T-cell (primary cell): ENCODE measurements at regions not wholly inside any gene's neighbourhood (a gene's known extent, or its start where the extent isn't known, plus 50 kb on each side); places are given as distances from the start of the nearest gene placed in this dataset.
"Not testable (repeated sequence)": the region's sequence is repeated elsewhere in the genome, so short reads cannot be mapped to it uniquely, and the experiment has no call there.

Experiments
- ATAC-seq, 4 experiments: fragments of 200-7000 bp in 3 of 4; fragments of 150-1000 bp in 1 of 4; cut with Tn5 transposase; replicated peaks in 1 of 4; 1 replicate in 3 of 4; 2 replicates in 1 of 4; pipeline ENCODE4 v1.10.0; 2021; ENCODE audit warnings: moderate library complexity in 3 of 4, mild to moderate bottlenecking in 2 of 4, moderate number of reproducible peaks in 1 of 4
- CTCF ChIA-PET, 2 donors: fragments of 300-600 bp; sonication (Branson Sonifier 250); formaldehyde crosslinking; loops; one replicate each; lab custom pipeline; 2022; ENCODE audit warnings: antibody characterized with exemption in 2 of 2; lab: Charles Lee
- POLR2A ChIA-PET, 2 donors: fragments of 300-600 bp; sonication (Branson Sonifier 250); formaldehyde crosslinking; loops; one replicate each; lab custom pipeline; 2022; ENCODE audit warnings: antibody characterized with exemption in 2 of 2; lab: Charles Lee
- DNase-seq, 35 experiments: peaks; one replicate each; pipeline versions ENCODE4 v3.0.0 to v3.0.0-alpha.2; 2013 to 2023
- H3K27ac ChIP-seq: one replicate; pipeline ENCODE4 v1.5.1; 2013; ENCODE audit warnings: low read length
- H3K27me3 ChIP-seq, 2 experiments: replicated peaks in 1 of 2; 1 replicate in 1 of 2; 2 replicates in 1 of 2; pipeline versions ENCODE4 v1.6.1 to v1.7.0; 2013; ENCODE audit warnings: low read length in 1 of 2, mixed read lengths in 1 of 2; ENCODE audit not compliant: control insufficient read depth in 2 of 2, insufficient read depth in 2 of 2; ENCODE audit errors: extremely low read depth in 1 of 2
- H3K36me3 ChIP-seq, 2 donors: 1 replicate in 1 of 2; 2 replicates in 1 of 2; pipeline versions ENCODE4 v1.6.1 to v1.7.0; 2013; ENCODE audit warnings: low read length in 1 of 2; ENCODE audit not compliant: control insufficient read depth in 2 of 2, insufficient read depth in 1 of 2; ENCODE audit errors: extremely low read depth in 1 of 2
- H3K4me1 ChIP-seq, 2 experiments: 1 replicate in 1 of 2; 2 replicates in 1 of 2; pipeline versions ENCODE4 v1.6.1 to v1.7.0; 2013; ENCODE audit warnings: low read length in 2 of 2, mixed read lengths in 1 of 2; ENCODE audit not compliant: insufficient read depth in 2 of 2, control insufficient read depth in 1 of 2; ENCODE audit errors: extremely low read depth in 1 of 2
- H3K4me3 ChIP-seq, 2 donors: 1 replicate in 1 of 2; 2 replicates in 1 of 2; pipeline versions ENCODE4 v1.5.1 to v1.7.0; 2013; ENCODE audit warnings: mild to moderate bottlenecking in 2 of 2, low read length in 1 of 2, moderate library complexity in 1 of 2; ENCODE audit not compliant: control insufficient read depth in 1 of 2; ENCODE audit errors: extremely low read depth in 1 of 2
- H3K9me3 ChIP-seq: 2 replicates; pipeline ENCODE4 v1.7.0; 2013
- H3K27ac Mint-ChIP-seq, 2 donors: one replicate each; pipeline ENCODE4 v1.8.0; 2020 to 2021; ENCODE audit warnings: mild to moderate bottlenecking in 2 of 2, mixed read lengths in 2 of 2
- H3K27me3 Mint-ChIP-seq, 2 donors: one replicate each; pipeline ENCODE4 v1.8.0; 2021 to 2022; ENCODE audit warnings: mixed read lengths in 2 of 2
- H3K36me3 Mint-ChIP-seq: one replicate; pipeline ENCODE4 v1.8.0; 2021; ENCODE audit warnings: mixed read lengths
- H3K4me1 Mint-ChIP-seq, 3 donors: one replicate each; pipeline ENCODE4 v1.8.0; 2020 to 2022; ENCODE audit warnings: mixed read lengths in 3 of 3, mild to moderate bottlenecking in 1 of 3
- H3K4me3 Mint-ChIP-seq, 3 donors: one replicate each; pipeline ENCODE4 v1.8.0; 2020 to 2022; ENCODE audit warnings: mild to moderate bottlenecking in 3 of 3, mixed read lengths in 3 of 3, moderate library complexity in 3 of 3
- H3K9me3 Mint-ChIP-seq, 3 donors: one replicate each; pipeline ENCODE4 v1.8.0; 2020 to 2022; ENCODE audit warnings: mixed read lengths in 3 of 3
- whole genome bisulfite sequencing: methylation state at CpG from one replicate; pipeline ENCODE4 v1.1.5; 2013; ENCODE audit warnings: missing lambda C conversion rate; ENCODE audit not compliant: insufficient coverage; 5-methylcytosine and 5-hydroxymethylcytosine counted together

DNA sequence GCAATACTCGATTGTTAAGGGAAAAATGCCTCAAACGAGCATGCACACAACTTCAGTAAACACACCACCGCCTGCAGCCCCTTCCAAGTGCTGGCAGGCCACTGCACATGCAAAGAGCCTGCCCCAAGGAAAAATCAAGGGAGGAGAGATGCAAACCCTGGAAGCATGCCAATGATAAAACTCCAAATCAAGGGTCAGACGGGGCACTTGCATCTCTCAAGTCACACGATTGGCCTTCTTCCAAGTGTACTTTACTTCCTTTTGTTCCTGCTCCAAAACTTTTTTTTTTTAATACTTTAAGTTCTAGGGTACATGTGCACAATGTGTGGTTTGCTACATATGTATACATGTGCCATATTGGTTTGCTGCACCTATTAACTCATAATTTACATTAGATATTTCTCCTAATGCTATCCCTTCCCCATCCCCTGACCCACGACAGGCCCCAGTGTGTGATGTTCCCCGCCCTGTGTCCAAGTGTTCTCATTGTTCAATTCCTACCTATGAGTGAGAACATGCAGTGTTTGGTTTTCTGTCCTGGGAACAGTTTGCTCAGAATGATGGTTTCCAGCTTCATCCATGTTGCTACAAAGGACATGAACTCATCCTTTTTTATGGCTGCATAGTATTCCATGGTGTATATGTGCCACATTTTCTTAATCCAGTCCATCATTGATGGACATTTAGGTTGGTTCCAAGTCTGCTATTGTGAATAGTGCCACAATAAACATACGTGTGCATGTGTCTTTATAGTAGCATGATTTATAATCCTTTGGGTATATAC is 157.8 kb downstream of the MAIP1 start:
- H3K27me3 ChIP-seq, H3K27ac ChIP-seq, H3K4me1 Mint-ChIP-seq, ATAC-seq, H3K27ac Mint-ChIP-seq, H3K36me3 ChIP-seq, H3K4me3 ChIP-seq, H3K4me3 Mint-ChIP-seq, H3K9me3 ChIP-seq, H3K36me3 Mint-ChIP-seq, POLR2A ChIA-PET, H3K4me1 ChIP-seq, CTCF ChIA-PET, DNase-seq, H3K9me3 Mint-ChIP-seq: not testable (repeated sequence)
- peaks cover 16 to 36% of the 10 kb centered on the region in 2 donors for H3K27me3 Mint-ChIP-seq
- 88% methylated on average over 3 of the region's 8 CpGs for WGBS

DNA sequence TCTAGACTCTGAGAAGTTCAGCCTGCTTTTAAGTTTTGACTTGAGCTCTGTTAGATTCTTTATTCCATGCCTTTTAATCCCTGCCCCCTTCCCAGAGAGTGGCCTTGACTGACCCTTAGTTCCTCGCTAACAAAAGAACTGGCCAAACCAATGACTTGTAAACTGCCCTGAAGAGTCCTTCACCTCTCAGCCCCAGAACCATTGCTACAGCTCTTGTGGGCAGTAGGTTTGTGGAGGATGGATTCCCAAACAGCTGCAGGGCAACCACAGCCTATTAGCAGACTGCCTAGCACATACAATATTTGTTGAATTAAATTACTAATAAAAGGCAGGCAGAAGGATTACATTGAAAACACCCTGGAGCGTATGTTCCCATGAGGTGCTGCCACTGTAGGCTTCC is 163.9 kb downstream of the MAIP1 start:
- Mint-ChIP-seq H3K36me3 (no peaks in the 10 kb centered on the region), H3K9me3 (peaks cover 5 to 10% (median 8%) of the 10 kb centered on the region in 3 donors), H3K4me1 (no peaks in the 10 kb centered on the region), H3K27me3 (peaks cover 34 to 50% of the 10 kb centered on the region in 2 donors), H3K27ac (no peak overlapping the region), H3K4me3 (no peak overlapping the region)
- H3K27me3 ChIP-seq = peaks cover 0 to 6% of the 10 kb centered on the region in 2 experiments
- no peak overlapping the region for H3K4me3 ChIP-seq
- no CpG with 5 or more reads among the region's 2 CpGs for WGBS
- no peaks in the 10 kb centered on the region for H3K4me1 ChIP-seq
- no peak overlapping the region for H3K27ac ChIP-seq
- CTCF ChIA-PET = no interaction called here
- no peaks in the 10 kb centered on the region for H3K36me3 ChIP-seq
- POLR2A ChIA-PET = no interaction called here
- ATAC-seq = no peak
- no peak for DNase-seq
- H3K9me3 ChIP-seq = no peaks in the 10 kb centered on the region

DNA sequence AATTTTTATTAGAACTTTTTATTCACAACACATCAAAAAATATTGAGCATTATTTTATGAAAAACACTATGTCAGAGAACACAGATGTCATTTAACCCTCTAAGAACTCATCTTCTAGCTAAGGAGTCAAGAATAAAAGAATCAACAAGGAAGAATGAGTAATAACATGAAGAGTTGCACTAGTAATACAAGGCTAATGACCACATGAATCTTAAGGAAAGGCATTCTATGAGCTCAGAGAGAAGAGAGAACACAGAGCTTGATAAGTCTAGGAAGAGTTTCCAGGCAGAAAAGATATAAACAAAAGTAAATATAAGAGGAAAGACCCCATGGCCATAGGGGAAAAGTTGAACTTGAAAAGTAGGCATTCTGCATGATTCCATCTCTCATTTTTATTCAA is 166.5 kb downstream of the MAIP1 start:
- Histone ChIP-seq H3K36me3 (no peaks in the 10 kb centered on the region), H3K4me1 (no peaks in the 10 kb centered on the region), H3K9me3 (no peaks in the 10 kb centered on the region), H3K27me3 (peaks cover 0 to 6% of the 10 kb centered on the region in 2 experiments), H3K27ac (no peak overlapping the region), H3K4me3 (no peak overlapping the region)
- CTCF ChIA-PET = no interaction called here
- Mint-ChIP-seq H3K4me1 (no peaks in the 10 kb centered on the region), H3K36me3 (no peaks in the 10 kb centered on the region), H3K27me3 (peaks cover 32 to 34% of the 10 kb centered on the region in 2 donors), H3K9me3 (peaks cover 0 to 4% (median 4%) of the 10 kb centered on the region in 3 donors), H3K4me3 (no peak overlapping the region), H3K27ac (no peak overlapping the region)
- POLR2A ChIA-PET = no interaction called here
- DNase-seq (no peak), ATAC-seq (no peak)

DNA sequence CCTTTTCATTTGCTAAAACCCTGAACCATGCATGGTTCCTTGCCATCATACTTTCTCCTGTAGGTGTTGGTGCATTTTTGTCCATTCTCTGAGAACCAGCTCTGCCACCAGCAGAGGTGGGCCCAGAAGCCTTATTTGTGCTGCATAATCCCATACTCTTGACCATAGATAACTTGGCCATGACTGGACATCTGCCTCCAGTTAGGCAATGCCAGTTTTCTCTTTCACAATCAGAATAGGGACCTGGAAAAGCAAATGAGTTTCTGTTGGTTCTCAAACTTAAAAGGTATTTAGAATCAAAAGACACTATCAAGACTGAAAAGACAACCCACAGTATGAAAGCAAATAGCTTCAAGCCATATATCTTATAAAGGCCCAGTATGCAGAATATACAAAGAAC is 167.3 kb downstream of the MAIP1 start:
- CTCF ChIA-PET = no interaction called here

DNA sequence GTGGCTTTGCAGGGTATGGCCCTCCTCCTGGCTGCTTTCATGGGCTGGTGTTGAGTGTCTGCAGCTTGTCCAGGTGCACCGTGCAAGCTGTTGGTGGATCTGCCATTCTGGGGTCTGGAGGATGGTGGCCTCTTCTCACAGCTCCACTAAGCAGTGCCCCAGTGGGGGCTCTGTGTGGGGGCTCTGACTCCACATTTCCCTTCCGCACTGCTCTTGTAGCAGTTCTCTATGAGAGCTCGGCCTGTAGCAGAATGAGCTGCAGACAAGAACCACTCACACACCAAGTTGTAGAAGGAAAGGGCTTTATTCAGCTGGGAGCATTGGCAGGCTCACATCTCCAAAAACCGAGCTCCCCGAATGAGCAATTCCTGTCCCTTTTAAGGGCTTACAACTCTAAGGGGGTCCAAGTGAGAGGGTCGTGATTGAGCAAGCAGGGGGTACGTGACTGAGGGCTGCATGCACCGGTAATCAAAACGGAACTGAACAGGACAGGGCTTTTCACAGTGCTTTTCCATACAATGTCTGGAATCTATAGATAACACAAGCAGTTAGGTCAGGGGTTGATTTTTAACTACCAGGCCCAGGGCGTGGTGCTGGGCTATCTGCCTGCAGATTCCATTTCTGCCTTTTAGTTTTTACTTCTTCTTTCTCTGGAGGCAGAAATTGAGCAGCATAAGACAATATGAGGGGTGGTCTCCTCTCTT is 169.4 kb downstream of the MAIP1 start:
- H3K4me1 ChIP-seq, H3K4me3 ChIP-seq, ATAC-seq, H3K9me3 Mint-ChIP-seq, H3K27ac ChIP-seq, H3K4me3 Mint-ChIP-seq, H3K4me1 Mint-ChIP-seq, DNase-seq, H3K36me3 ChIP-seq, H3K36me3 Mint-ChIP-seq, POLR2A ChIA-PET, H3K9me3 ChIP-seq, H3K27me3 ChIP-seq, CTCF ChIA-PET, H3K27ac Mint-ChIP-seq: not testable (repeated sequence)
- WGBS = 82% methylated on average over 6 of the region's 10 CpGs
- peaks cover 20 to 25% of the 10 kb centered on the region in 2 donors for H3K27me3 Mint-ChIP-seq

More for the DNA sequence above, 167.3 kb downstream of the MAIP1 start:
- no peaks in the 10 kb centered on the region for H3K36me3 ChIP-seq
- no peaks in the 10 kb centered on the region for H3K36me3 Mint-ChIP-seq
- H3K4me1 ChIP-seq = no peaks in the 10 kb centered on the region
- no peaks in the 10 kb centered on the region for H3K9me3 ChIP-seq
- no peak overlapping the region for H3K27ac ChIP-seq
- no peak for ATAC-seq
- POLR2A ChIA-PET = no interaction called here
- no peak overlapping the region for H3K4me3 Mint-ChIP-seq
- DNase-seq = no peak
- H3K27me3 Mint-ChIP-seq = peaks cover 35 to 37% of the 10 kb centered on the region in 2 donors
- H3K4me3 ChIP-seq = no peak overlapping the region
- no peaks in the 10 kb centered on the region for H3K4me1 Mint-ChIP-seq
- no peak overlapping the region for H3K27ac Mint-ChIP-seq
- H3K27me3 ChIP-seq = peaks cover 0 to 8% of the 10 kb centered on the region in 2 experiments
- peaks cover 0 to 4% (median 4%) of the 10 kb centered on the region in 3 donors for H3K9me3 Mint-ChIP-seq

DNA sequence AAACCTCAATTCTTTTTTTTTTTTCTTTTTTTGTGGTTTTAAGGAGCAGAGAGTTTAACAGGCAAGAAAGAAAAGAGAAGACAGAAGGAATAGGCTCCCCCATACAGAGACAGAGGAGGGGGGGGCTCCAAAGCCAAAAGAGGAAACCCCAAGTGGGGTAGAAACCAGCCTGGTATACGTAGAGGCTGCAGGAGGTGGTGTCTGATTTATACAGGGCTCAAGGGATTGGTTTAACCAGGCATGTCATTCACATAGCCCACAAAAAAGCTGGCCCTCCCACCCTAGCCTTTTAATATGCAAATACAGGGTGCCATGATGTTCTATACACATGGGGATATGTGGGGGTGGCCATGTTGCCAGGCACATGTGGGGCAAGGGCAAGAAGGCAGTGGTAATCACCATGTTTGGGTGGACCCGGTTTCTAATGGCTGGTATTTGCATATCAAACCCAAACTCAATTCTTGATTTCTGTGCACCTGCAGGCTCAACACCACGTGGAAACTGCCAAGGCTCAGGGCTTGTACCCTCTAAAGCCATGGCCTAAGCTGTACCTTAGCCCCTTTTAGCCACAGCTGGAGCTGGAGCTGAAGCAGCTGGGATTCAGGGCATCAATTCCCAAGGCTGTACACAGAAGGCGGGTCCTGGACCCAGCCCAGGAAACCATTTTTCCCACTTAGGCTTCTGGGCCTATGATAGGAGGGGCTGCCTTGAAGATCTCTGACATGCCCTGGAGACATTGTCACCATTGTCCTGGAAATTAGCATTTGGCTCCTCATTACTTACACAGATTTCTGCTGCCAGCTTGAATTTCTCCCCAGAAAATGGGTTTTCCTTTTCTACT is 170.3 kb downstream of the MAIP1 start:
- Mint-ChIP-seq H3K9me3 (peaks cover 0 to 4% (median 0%) of the 10 kb centered on the region in 3 donors), H3K36me3 (no peaks in the 10 kb centered on the region), H3K27ac (no peak overlapping the region), H3K27me3 (peaks cover 16 to 19% of the 10 kb centered on the region in 2 donors), H3K4me3 (no peak overlapping the region), H3K4me1 (no peaks in the 10 kb centered on the region)
- no peak overlapping the region for H3K27ac ChIP-seq
- no peaks in the 10 kb centered on the region for H3K9me3 ChIP-seq
- no peaks in the 10 kb centered on the region for H3K36me3 ChIP-seq
- H3K4me1 ChIP-seq = no peaks in the 10 kb centered on the region
- ATAC-seq (no peak), DNase-seq (no peak)
- ChIA-PET CTCF (no interaction called here), POLR2A (no interaction called here)
- 55% methylated on average over 3 of the region's 4 CpGs for WGBS
- H3K4me3 ChIP-seq = no peak overlapping the region
- H3K27me3 ChIP-seq = peaks cover 0 to 3% of the 10 kb centered on the region in 2 experiments
